A549 (cell line): ENCODE measurements at regions not wholly inside any gene's neighbourhood (a gene's known extent, or its start where the extent isn't known, plus 50 kb on each side); places are given as distances from the start of the nearest gene placed in this dataset.

Source experiments
- ATAC-seq, 2 experiments: fragments of 200-7000 bp in 1 of 2; fragments of >200 bp in 1 of 2; cut with Nextera tagmentation in 1 of 2; cut with Tn5 transposase in 1 of 2; 3 replicates each; pipeline versions ENCODE4 v1.8.0 to v1.9.1; 2018 to 2020; ENCODE audit warnings: mild to moderate bottlenecking in 1 of 2, moderate library complexity in 1 of 2
- CTCF ChIA-PET: fragments of 300-600 bp; sonication (Branson Sonifier 250); formaldehyde crosslinking; extraction: SDS; loops from one replicate; lab custom pipeline; 2021; ENCODE audit warnings: antibody characterized with exemption, inconsistent platforms; lab: Yijun Ruan, JAX
- POLR2A ChIA-PET: fragments of 350-600 bp; formaldehyde crosslinking; extraction: SDS; loops from one replicate; lab custom pipeline; 2021; ENCODE audit warnings: antibody characterized with exemption, inconsistent platforms; lab: Yijun Ruan, JAX
- DNase-seq, 2 experiments: peaks; one replicate each; pipeline versions ENCODE4 v3.0.0 to v3.0.0-alpha.2; 2011 to 2016; ENCODE audit warnings: low read depth in 1 of 2, low spot score in 1 of 2
- FAIRE-seq: peaks from 2 replicates; lab custom pipeline; 2011; peaks lifted over from hg19 to GRCh38; lab: Jason Lieb, UNC
- H3K27ac ChIP-seq, 2 experiments: fragments of >200 bp; sonication (Bioruptor Twin); formaldehyde crosslinking; 3 replicates each; pipeline ENCODE4 v1.5.1; 2016 to 2017
- H3K4me1 ChIP-seq: fragments of >200 bp; sonication (Bioruptor Twin); formaldehyde crosslinking; 3 replicates; pipeline ENCODE4 v1.6.1; 2016
- H3K4me2 ChIP-seq: fragments of >200 bp; sonication (Bioruptor Twin); formaldehyde crosslinking; 3 replicates; pipeline ENCODE4 v1.6.1; 2016
- H3K4me3 ChIP-seq: fragments of >200 bp; sonication (Bioruptor Twin); formaldehyde crosslinking; 3 replicates; pipeline ENCODE4 v1.5.1; 2016
- H3K9me3 ChIP-seq: fragments of >200 bp; sonication (Bioruptor Twin); formaldehyde crosslinking; 3 replicates; pipeline ENCODE4 v1.6.1; 2016
- CBX2 ChIP-seq: fragments of 200-600 bp; sonication (generic); IDR thresholded peaks from 2 replicates; pipeline ENCODE4 v1.6.1; 2016; ENCODE audit warnings: low read depth, mild to moderate bottlenecking, borderline replicate concordance
- CBX8 ChIP-seq: fragments of 200-600 bp; sonication (generic); IDR thresholded peaks from 2 replicates; pipeline ENCODE4 v1.6.1; 2016
- CHD2 ChIP-seq: fragments of 150-350 bp; IDR thresholded peaks from 2 replicates; pipeline ENCODE4 v1.6.1; 2014; ENCODE audit warnings: low read length; ENCODE audit not compliant: partially characterized antibody
- CTCF ChIP-seq: fragments of >200 bp; sonication (Bioruptor Twin); formaldehyde crosslinking; IDR thresholded peaks from 3 replicates; pipeline ENCODE4 v1.5.1; 2016
- EHMT2 ChIP-seq: fragments of 200-600 bp; sonication (generic); IDR thresholded peaks from 2 replicates; pipeline ENCODE4 v1.6.1; 2016; ENCODE audit warnings: antibody characterized with exemption, low read depth, mild to moderate bottlenecking, moderate library complexity
- EP300 ChIP-seq, 2 experiments: fragments of >200 bp; sonication (Bioruptor Twin); formaldehyde crosslinking; IDR thresholded peaks; 2 replicates in 1 of 2; 3 replicates in 1 of 2; pipeline ENCODE4 v1.6.1; 2016 to 2017
- FOSB ChIP-seq: fragments of 250-450 bp; sonication (Bioruptor Pico); IDR thresholded peaks from 2 replicates; pipeline ENCODE4 v1.5.0; 2020; ENCODE audit warnings: mild to moderate bottlenecking, moderate library complexity
- GATA3 ChIP-seq: IDR thresholded peaks from 2 replicates; pipeline ENCODE4 v1.6.1; 2012; ENCODE audit warnings: borderline replicate concordance
- HOXA7 ChIP-seq: fragments of 250-450 bp; sonication (Bioruptor Pico); IDR thresholded peaks from 2 replicates; pipeline ENCODE4 v1.5.0; 2020; ENCODE audit warnings: mild to moderate bottlenecking, moderate library complexity
- HOXB5 ChIP-seq: fragments of 250-450 bp; sonication (Bioruptor Pico); IDR thresholded peaks from 2 replicates; pipeline ENCODE4 v1.5.0; 2020; ENCODE audit warnings: mild to moderate bottlenecking, moderate library complexity
- KDM1A ChIP-seq: fragments of 200-600 bp; sonication (generic); IDR thresholded peaks from 2 replicates; pipeline ENCODE4 v1.6.1; 2016; ENCODE audit warnings: low read depth, mild to moderate bottlenecking
- MAX ChIP-seq: IDR thresholded peaks from 2 replicates; pipeline ENCODE4 v1.6.1; 2012
- NR3C1 ChIP-seq: fragments of >200 bp; sonication (Bioruptor Twin); formaldehyde crosslinking; IDR thresholded peaks from 3 replicates; pipeline ENCODE4 v1.6.1; 2017
- PBX3 ChIP-seq: IDR thresholded peaks from 2 replicates; pipeline ENCODE4 v1.6.1; 2012
- RARB ChIP-seq: fragments of 250-450 bp; sonication (Bioruptor Pico); IDR thresholded peaks from 2 replicates; pipeline ENCODE4 v1.8.0; 2021; ENCODE audit warnings: mild to moderate bottlenecking, moderate library complexity
- REST ChIP-seq: fragments of 200-600 bp; sonication (generic); IDR thresholded peaks from 2 replicates; pipeline ENCODE4 v1.6.1; 2016; ENCODE audit warnings: antibody characterized with exemption, mild to moderate bottlenecking, moderate library complexity
- RFX5 ChIP-seq: fragments of 450-650 bp; IDR thresholded peaks from 2 replicates; pipeline ENCODE4 v1.7.1; 2014; ENCODE audit warnings: antibody characterized with exemption, mild to moderate bottlenecking, moderate library complexity
- RNF2 ChIP-seq: fragments of 200-600 bp; sonication (generic); IDR thresholded peaks from 2 replicates; pipeline ENCODE4 v1.6.1; 2016; ENCODE audit warnings: low read depth, mild to moderate bottlenecking, antibody characterized with exemption, moderate library complexity, borderline replicate concordance
- SREBF2 ChIP-seq: fragments of 450-650 bp; IDR thresholded peaks from 2 replicates; pipeline ENCODE4 v1.6.1; 2014; ENCODE audit warnings: mild to moderate bottlenecking, moderate library complexity
- ZFP36 ChIP-seq: fragments of 450-650 bp; IDR thresholded peaks from 2 replicates; pipeline ENCODE4 v1.6.1; 2014; ENCODE audit warnings: borderline replicate concordance; ENCODE audit not compliant: partially characterized antibody
- WGBS: methylation state at CpG from one replicate; pipeline ENCODE4 v1.1.6; 2017; ENCODE audit errors: missing lambda C conversion rate; 5-methylcytosine and 5-hydroxymethylcytosine counted together

- 70% methylated on average over 1 of the region's 1 CpG for WGBS
- no peak overlapping the region for H3K4me2 ChIP-seq
Measured at GRCh38 chr2:107584577-107584976, 242.1 kb upstream of the RGPD4 start.

More at GRCh38 chr2:107584577-107584976, 242.1 kb upstream of the RGPD4 start:
- Histone ChIP-seq H3K27ac (0 out of 6 replicates have a peak overlapping the region, but pooled peaks of 1 of the 2 experiments have one; percentile 44), H3K4me1 (peaks cover 18% of the 10 kb centered on the region; the same call in 2 of the 3 replicates), H3K9me3 (no peaks in the 10 kb centered on the region), H3K4me3 (no peak overlapping the region)
- ATAC-seq (no peak), FAIRE-seq (no peak), DNase-seq (no peak)
- POLR2A ChIA-PET = no interaction called here
- TF ChIP-seq RNF2 (no peak), EHMT2 (no peak), SREBF2 (no peak), GATA3 (no peak), CBX2 (no peak), ZFP36 (no peak), CBX8 (no peak), NR3C1 (no peak), CTCF (no peak), RFX5 (no peak), FOSB (CRISPR knock-in tag) (no peak), MAX (no peak), HOXB5 (CRISPR knock-in tag) (no peak), RARB (no peak), HOXA7 (CRISPR knock-in tag) (no peak), REST (no peak), EP300 (IDR thresholded peaks at IDR 0.05) (no peak), PBX3 (no peak), KDM1A (no peak), CHD2 (no peak)
- CTCF ChIA-PET = interaction anchor here (0.6 kb wide), 1 partner anchor 18 kb away, joined by 4 read pairs; no protein-coding TSS in a partner anchor
